Adrenal gland (tissue), 9 donors: ENCODE measurements at regions not wholly inside any gene's neighbourhood (a gene's known extent, or its start where the extent isn't known, plus 50 kb on each side); places are given as distances from the start of the nearest gene placed in this dataset.

ENCODE experiments used
- DNase-seq, 7 donors: peaks; one replicate each; pipeline ENCODE4 v3.0.0-alpha.2; 2019 to 2020
- H3K27ac ChIP-seq, 5 donors: fragments of 200-600 bp; sonication (generic) in 4 of 5; 1 replicate in 3 of 5; 2 replicates in 2 of 5; pipeline versions ENCODE4 v1.5.1 to v1.8.0; 2016 to 2020; ENCODE audit warnings: mild to moderate bottlenecking in 1 of 5
- H3K27me3 ChIP-seq: fragments of 200-600 bp; 2 replicates; pipeline ENCODE4 v1.8.0; 2021
- H3K36me3 ChIP-seq, 2 donors: fragments of 200-600 bp; replicated peaks in 1 of 2; 1 replicate in 1 of 2; 2 replicates in 1 of 2; pipeline versions ENCODE4 v1.5.1 to v1.8.0; 2018 to 2022
- H3K4me1 ChIP-seq, 2 donors: fragments of 200-600 bp; replicated peaks in 1 of 2; 1 replicate in 1 of 2; 2 replicates in 1 of 2; pipeline versions ENCODE4 v1.5.1 to v1.8.0; 2018 to 2021
- H3K4me3 ChIP-seq, 4 donors: fragments of 200-600 bp; sonication (generic) in 3 of 4; one replicate each; pipeline ENCODE4 v1.5.1; 2016 to 2018
- H3K9me3 ChIP-seq, 3 donors: fragments of 200-600 bp; sonication (generic) in 1 of 3; replicated peaks in 1 of 3; 1 replicate in 2 of 3; 2 replicates in 1 of 3; pipeline versions ENCODE4 v1.5.1 to v1.8.0; 2016 to 2021
- POLR2A ChIP-seq, 2 donors: fragments of 450-650 bp; IDR thresholded peaks; one replicate each; pipeline ENCODE4 v1.6.1; 2017; ENCODE audit warnings: antibody characterized with exemption in 2 of 2, mild to moderate bottlenecking in 2 of 2, moderate library complexity in 1 of 2
- WGBS, 4 donors: extraction: QIAGEN DNeasy Blood & Tissue Kit in 2 of 4; methylation state at CpG; one replicate each; pipeline versions ENCODE4 v1.1.5 to v1.1.7; 2013 to 2017; 5-methylcytosine and 5-hydroxymethylcytosine counted together
- intact Hi-C, 2 donors: fragments of 100-400 bp; cut with DNase I; formaldehyde crosslinking; loops; one replicate each; pipeline versions ENCODE4 v1.14.1 to v1.15.0; 2022 to 2023
- TF ChIP-seq, protein P1 (sequence below), 6 experiments: fragments of 450-650 bp in 4 of 6; fragments of 200-600 bp in 2 of 6; sonication (generic) in 1 of 6; IDR thresholded peaks; 1 replicate in 5 of 6; 2 replicates in 1 of 6; pipeline versions ENCODE4 v1.5.1 to v1.8.0; 2016 to 2021; ENCODE audit warnings: antibody characterized with exemption in 6 of 6, mild to moderate bottlenecking in 2 of 6, moderate library complexity in 1 of 6
- donor health status: healthy with polysubstance abuse.
- donor health status: Bipolar disorder and iron deficiency.
- donor health status: DM: yes; HTN: yes; CAD: no.
- donor health status: DM: no; HTN: no; CAD: no.
- donor health status: DM: no; HTN: no; CAD: no.

DNA sequence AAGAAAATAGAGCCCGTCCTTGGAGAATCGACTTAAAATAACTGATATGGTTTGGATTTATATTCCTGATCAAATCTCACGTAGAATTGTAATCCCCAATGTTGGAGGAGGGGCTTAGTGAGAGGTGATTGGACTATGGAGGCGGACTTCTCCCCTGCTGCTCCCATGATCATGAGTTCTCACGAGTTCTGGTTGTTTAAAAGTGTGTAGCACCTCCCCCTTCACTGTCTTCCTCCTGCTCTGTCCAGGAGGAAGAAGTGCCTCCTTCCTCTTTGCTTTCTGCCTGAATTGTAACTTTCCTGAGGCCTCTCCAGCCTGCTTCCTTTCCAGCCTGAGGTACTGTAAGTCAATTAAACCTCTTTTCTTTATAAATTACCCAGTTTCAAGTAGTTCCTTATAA, 529.2 kb downstream of the HAO1 start:
- Histone ChIP-seq H3K4me1 (no peaks in the 10 kb centered on the region), H3K36me3 (no peaks in the 10 kb centered on the region), H3K27ac (no peak overlapping the region), H3K27me3 (no peaks in the 10 kb centered on the region), H3K4me3 (no peak overlapping the region), H3K9me3 (no peaks in the 10 kb centered on the region)
- TF ChIP-seq, protein P1, sequence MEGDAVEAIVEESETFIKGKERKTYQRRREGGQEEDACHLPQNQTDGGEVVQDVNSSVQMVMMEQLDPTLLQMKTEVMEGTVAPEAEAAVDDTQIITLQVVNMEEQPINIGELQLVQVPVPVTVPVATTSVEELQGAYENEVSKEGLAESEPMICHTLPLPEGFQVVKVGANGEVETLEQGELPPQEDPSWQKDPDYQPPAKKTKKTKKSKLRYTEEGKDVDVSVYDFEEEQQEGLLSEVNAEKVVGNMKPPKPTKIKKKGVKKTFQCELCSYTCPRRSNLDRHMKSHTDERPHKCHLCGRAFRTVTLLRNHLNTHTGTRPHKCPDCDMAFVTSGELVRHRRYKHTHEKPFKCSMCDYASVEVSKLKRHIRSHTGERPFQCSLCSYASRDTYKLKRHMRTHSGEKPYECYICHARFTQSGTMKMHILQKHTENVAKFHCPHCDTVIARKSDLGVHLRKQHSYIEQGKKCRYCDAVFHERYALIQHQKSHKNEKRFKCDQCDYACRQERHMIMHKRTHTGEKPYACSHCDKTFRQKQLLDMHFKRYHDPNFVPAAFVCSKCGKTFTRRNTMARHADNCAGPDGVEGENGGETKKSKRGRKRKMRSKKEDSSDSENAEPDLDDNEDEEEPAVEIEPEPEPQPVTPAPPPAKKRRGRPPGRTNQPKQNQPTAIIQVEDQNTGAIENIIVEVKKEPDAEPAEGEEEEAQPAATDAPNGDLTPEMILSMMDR (IDR thresholded peaks at IDR 0.05): no peak
- TF ChIP-seq POLR2A (IDR thresholded peaks at IDR 0.05): no peak
- intact Hi-C loops: no loop called here
- 63 to 76% (median 67%) methylated on average over 5 of the region's 5 CpGs for WGBS, 4 donors
- no peak for DNase-seq

DNA sequence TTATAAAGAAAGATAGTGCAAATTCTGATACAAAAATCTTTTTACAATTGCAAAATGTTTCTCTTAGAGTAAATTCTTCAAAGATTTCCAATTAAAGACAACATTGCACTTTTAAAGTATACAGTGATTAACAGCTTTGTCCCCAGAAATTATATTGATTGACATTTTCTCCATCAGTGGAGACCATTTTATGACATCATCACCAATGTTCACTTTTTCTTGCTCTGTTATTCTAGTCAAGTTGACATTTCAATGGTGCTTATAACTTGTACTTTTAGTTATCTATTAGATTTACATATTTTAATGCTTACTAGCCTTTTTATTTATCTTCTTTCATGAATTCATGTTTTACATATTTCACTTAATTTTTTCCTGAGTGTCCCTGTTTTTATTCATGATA, 524.8 kb downstream of the HAO1 start:
- no peak for DNase-seq
- no peak overlapping the region for H3K4me3 ChIP-seq
- no peak overlapping the region for H3K27ac ChIP-seq
- no peaks in the 10 kb centered on the region for H3K27me3 ChIP-seq
- intact Hi-C loops: no loop called here
- H3K4me1 ChIP-seq: no peaks in the 10 kb centered on the region
- no peak for TF ChIP-seq POLR2A (IDR thresholded peaks at IDR 0.05)
- TF ChIP-seq, protein P1 (IDR thresholded peaks at IDR 0.05): no peak
- H3K9me3 ChIP-seq: no peaks in the 10 kb centered on the region
- H3K36me3 ChIP-seq: no peaks in the 10 kb centered on the region

DNA sequence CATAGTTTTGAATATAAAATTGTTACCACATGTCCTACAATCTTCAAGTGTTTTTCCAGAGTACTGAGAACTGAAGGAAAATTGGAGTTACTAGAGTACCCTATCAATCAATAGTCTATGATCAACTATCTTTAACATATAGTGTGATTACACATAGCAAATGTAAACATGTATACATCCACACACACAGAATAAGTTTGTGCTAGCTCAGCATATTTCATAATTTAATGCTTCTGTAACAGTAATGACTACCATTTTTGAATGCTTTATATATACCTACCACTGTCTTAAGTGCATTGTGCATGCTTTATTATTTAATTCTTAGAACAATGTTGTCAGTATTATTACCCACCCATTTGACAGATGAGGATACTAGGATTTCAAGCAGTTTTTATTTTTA, 523.9 kb downstream of the HAO1 start:
- Histone ChIP-seq H3K36me3 (no peaks in the 10 kb centered on the region), H3K27ac (no peak overlapping the region), H3K4me3 (no peak overlapping the region), H3K9me3 (no peaks in the 10 kb centered on the region), H3K27me3 (no peaks in the 10 kb centered on the region), H3K4me1 (no peaks in the 10 kb centered on the region)
- TF ChIP-seq, protein P1 (IDR thresholded peaks at IDR 0.05): no peak
- TF ChIP-seq POLR2A (IDR thresholded peaks at IDR 0.05): no peak
- DNase-seq: no peak
- intact Hi-C loops: no loop called here

DNA sequence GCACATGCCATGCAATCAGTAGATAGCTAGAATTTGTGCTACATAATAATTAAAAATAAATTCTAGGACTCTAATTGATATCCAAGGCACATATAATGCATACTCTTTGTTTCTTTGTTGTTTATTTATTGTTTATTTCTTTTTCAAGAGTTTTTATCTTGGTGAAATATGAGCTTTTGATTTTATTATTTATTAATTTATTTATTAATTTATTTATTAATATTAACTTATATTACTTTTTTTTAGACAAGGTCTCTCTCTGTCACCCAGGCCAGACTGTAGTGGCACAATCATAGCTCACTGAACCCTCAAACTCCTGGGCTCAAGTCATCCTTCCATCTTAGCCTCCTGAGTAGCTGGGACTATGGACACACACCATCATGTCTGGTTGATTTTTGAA, 519.9 kb downstream of the HAO1 start:
- TF ChIP-seq POLR2A (IDR thresholded peaks at IDR 0.05): no peak
- TF ChIP-seq, protein P1 (IDR thresholded peaks at IDR 0.05): no peak
- Histone ChIP-seq H3K4me1 (no peaks in the 10 kb centered on the region), H3K27ac (no peak overlapping the region), H3K4me3 (no peak overlapping the region), H3K27me3 (no peaks in the 10 kb centered on the region), H3K36me3 (no peaks in the 10 kb centered on the region), H3K9me3 (no peaks in the 10 kb centered on the region)
- intact Hi-C loops: no loop called here
- DNase-seq: no peak
